ENCODE measurements at regions not wholly inside any gene's neighbourhood (a gene's known extent, or its start where the extent isn't known, plus 50 kb on each side); places are given as distances from the start of the nearest gene placed in this dataset.

DNA sequence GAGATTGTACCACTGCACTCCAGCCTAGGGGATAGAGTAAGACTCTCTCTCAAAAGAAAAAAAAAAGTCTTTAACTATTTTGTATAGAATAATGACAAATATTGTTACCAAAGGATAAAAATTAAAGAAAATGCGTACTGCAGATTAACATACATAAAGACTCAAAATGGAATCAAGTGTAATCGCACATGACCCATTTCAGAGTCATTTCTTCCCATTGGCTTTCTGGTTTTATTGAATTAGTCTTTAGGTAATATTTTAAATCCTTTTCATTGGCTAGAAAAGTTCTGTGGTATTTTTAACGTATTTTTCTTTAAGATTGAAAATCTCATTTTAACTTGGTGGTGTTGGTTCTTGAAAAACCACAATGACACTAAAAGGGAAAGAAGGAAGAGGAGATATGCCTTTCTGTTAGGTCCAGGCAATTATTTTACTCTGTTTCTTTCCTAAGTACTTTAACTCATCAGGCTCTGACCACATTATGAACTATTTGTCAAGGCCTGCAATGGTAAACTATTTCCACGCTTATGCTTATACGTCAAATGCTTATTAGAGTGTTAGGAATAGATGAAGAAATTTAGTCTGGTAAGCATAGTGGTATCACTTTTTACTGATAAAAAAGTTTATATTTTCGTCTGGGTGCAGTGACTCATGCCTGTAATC is 52.3 kb downstream of the PLEKHG1 start:
- no peak for ATAC-seq (ENCODE audit: low FRiP score)
- Histone ChIP-seq H3K9me3 (ENCODE audit: control insufficient read depth, low read length) (no peaks in the 10 kb centered on the region), H3K36me3 (ENCODE audit: control insufficient read depth in 1 of 2, insufficient read depth in 2 of 2, low read length in 1 of 2) (no peaks in the 10 kb centered on the region), H3K27me3 (ENCODE audit: control insufficient read depth in 1 of 2, insufficient read depth in 2 of 2, low read length in 1 of 2) (no peaks in the 10 kb centered on the region), H3K27ac (ENCODE audit: low read depth in 1 of 2, low read length in 2 of 2) (no peak overlapping the region), H3K4me1 (ENCODE audit: control insufficient read depth in 1 of 2, insufficient read depth in 2 of 2, low read length in 2 of 2) (no peaks in the 10 kb centered on the region), H3K4me3 (ENCODE audit: low read length in 2 of 2) (no peak overlapping the region)
- intact Hi-C loops (cut with DNase I), result no loop called here
- DNase-seq, result no peak
- WGBS, 2 donors, result 86 to 87% methylated on average over 6 of the region's 6 CpGs

GRCh38 chr6:150652848-150653613 is 53.3 kb downstream of the PLEKHG1 start:
- H3K9me3 ChIP-seq (ENCODE audit: control insufficient read depth, low read length), result no peaks in the 10 kb centered on the region
- no peaks in the 10 kb centered on the region for H3K36me3 ChIP-seq (ENCODE audit: control insufficient read depth in 1 of 2, insufficient read depth in 2 of 2, low read length in 1 of 2)
- DNase-seq (no peak), ATAC-seq (ENCODE audit: low FRiP score) (no peak)
- H3K27me3 ChIP-seq (ENCODE audit: control insufficient read depth in 1 of 2, insufficient read depth in 2 of 2, low read length in 1 of 2), result no peaks in the 10 kb centered on the region
- H3K27ac ChIP-seq (ENCODE audit: low read depth in 1 of 2, low read length in 2 of 2), result no peak overlapping the region
- no peak overlapping the region for H3K4me3 ChIP-seq (ENCODE audit: low read length in 2 of 2)
- intact Hi-C loops (cut with DNase I), result no loop called here
- H3K4me1 ChIP-seq (ENCODE audit: control insufficient read depth in 1 of 2, insufficient read depth in 2 of 2, low read length in 2 of 2), result no peaks in the 10 kb centered on the region
- WGBS, 2 donors, result 92 to 93% methylated on average over 7 of the region's 7 CpGs

- H3K4me1 ChIP-seq (ENCODE audit: control insufficient read depth in 1 of 2, insufficient read depth in 2 of 2, low read length in 2 of 2), result no peaks in the 10 kb centered on the region
- no peaks in the 10 kb centered on the region for H3K27me3 ChIP-seq (ENCODE audit: control insufficient read depth in 1 of 2, insufficient read depth in 2 of 2, low read length in 1 of 2)
- no peak overlapping the region for H3K27ac ChIP-seq (ENCODE audit: low read depth in 1 of 2, low read length in 2 of 2)
- DNase-seq (no peak), ATAC-seq (ENCODE audit: low FRiP score) (no peak)
- H3K36me3 ChIP-seq (ENCODE audit: control insufficient read depth in 1 of 2, insufficient read depth in 2 of 2, low read length in 1 of 2), result no peaks in the 10 kb centered on the region
- intact Hi-C loops (cut with DNase I), result no loop called here
- no peak overlapping the region for H3K4me3 ChIP-seq (ENCODE audit: low read length in 2 of 2)
- 94 to 96% methylated on average over 3 of the region's 3 CpGs for WGBS, 2 donors
- no peaks in the 10 kb centered on the region for H3K9me3 ChIP-seq (ENCODE audit: control insufficient read depth, low read length)
These were observed 54.9 kb downstream of the PLEKHG1 start for GRCh38 chr6:150654608-150655007.

DNA sequence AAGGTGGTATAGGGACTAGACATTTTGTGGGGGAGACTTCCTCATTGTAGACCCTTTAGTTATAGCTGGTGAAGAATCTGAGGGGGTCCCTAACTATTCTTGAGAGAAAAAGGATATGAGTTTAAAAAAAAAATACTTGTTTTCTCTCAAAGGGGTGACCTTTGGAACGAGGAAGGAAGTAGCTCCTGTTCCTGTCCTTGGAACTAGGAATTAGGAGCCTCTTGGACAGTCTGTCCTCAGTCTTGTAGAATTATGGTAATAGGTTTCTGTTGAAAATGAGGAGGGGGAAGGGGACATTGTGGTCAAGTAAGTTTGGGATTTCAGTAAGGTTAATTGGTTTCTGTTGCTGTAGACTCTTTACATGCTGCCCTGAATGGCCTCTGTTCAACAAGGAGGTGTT is 56.5 kb downstream of the PLEKHG1 start:
- H3K9me3 ChIP-seq (ENCODE audit: control insufficient read depth, low read length), result no peaks in the 10 kb centered on the region
- H3K27me3 ChIP-seq (ENCODE audit: control insufficient read depth in 1 of 2, insufficient read depth in 2 of 2, low read length in 1 of 2), result no peaks in the 10 kb centered on the region
- H3K4me1 ChIP-seq (ENCODE audit: control insufficient read depth in 1 of 2, insufficient read depth in 2 of 2, low read length in 2 of 2), result no peaks in the 10 kb centered on the region
- DNase-seq (no peak), ATAC-seq (ENCODE audit: low FRiP score) (no peak)
- no peak overlapping the region for H3K4me3 ChIP-seq (ENCODE audit: low read length in 2 of 2)
- intact Hi-C loops (cut with DNase I), result no loop called here
- H3K36me3 ChIP-seq (ENCODE audit: control insufficient read depth in 1 of 2, insufficient read depth in 2 of 2, low read length in 1 of 2), result no peaks in the 10 kb centered on the region
- H3K27ac ChIP-seq (ENCODE audit: low read depth in 1 of 2, low read length in 2 of 2), result no peak overlapping the region
- 88 to 94% methylated on average over 1 of the region's 1 CpG for WGBS, 2 donors

DNA sequence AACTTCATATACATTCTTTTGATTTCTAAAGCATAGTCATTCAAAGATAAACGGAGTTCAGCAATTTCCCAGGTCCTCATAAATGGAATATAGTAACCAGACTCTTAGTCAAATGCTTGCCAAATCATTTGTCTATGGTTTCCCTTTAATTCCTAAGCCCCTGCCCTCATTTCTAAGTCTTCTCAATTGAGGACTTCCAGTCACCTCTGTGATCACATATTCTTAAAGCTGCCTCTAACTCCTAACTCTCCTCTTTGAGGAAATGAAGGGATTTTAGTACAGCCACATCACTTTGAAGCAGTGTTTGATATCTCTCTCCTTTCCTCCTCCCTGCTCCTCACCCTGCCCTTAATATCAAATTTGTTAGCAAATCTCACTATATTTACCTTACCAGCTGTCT is 58.7 kb downstream of the PLEKHG1 start:
- Histone ChIP-seq H3K4me1 (ENCODE audit: control insufficient read depth in 1 of 2, insufficient read depth in 2 of 2, low read length in 2 of 2) (no peaks in the 10 kb centered on the region), H3K36me3 (ENCODE audit: control insufficient read depth in 1 of 2, insufficient read depth in 2 of 2, low read length in 1 of 2) (no peaks in the 10 kb centered on the region), H3K4me3 (ENCODE audit: low read length in 2 of 2) (no peak overlapping the region), H3K27ac (ENCODE audit: low read depth in 1 of 2, low read length in 2 of 2) (no peak overlapping the region), H3K27me3 (ENCODE audit: control insufficient read depth in 1 of 2, insufficient read depth in 2 of 2, low read length in 1 of 2) (no peaks in the 10 kb centered on the region), H3K9me3 (ENCODE audit: control insufficient read depth, low read length) (no peaks in the 10 kb centered on the region)
- intact Hi-C loops (cut with DNase I), result no loop called here
- ATAC-seq (ENCODE audit: low FRiP score) (no peak), DNase-seq (no peak)
- WGBS, 2 donors, result 81 to 92% methylated on average over 1 of the region's 1 CpG

DNA sequence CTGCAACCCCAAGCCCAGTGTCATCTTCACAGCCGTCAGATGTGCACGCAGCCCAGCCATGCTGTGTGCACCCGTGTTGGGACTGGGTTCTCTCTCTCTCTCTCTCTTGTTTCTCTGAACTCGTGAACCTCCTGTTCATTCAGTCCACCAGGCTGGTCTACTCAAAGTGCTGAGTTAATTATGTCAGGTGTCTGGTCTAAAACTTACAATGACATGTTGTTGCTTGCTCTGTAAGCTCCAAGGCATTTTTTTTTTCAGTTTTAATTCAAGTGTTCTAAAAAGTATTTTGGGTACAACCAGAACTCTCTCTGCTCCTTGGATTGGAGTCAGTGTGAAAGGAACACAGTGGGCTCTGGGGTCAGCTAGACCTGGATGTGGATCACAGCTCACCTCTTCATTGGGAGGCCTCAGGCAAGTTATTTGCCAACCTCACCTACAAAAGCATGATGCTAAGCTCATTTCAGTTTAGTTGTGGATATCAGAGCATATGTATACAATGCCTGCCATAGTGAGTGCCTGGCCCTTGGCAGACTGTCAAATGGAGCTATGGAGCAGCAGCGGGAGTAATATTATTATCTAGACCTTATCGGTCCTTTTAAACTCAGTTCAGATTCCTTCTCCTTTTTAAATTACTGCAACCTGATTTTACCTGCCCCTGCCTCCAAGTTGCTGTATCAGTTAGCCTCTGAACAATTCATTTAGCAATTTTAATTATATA is 59.5 kb downstream of the PLEKHG1 start:
- Histone ChIP-seq H3K4me3 (ENCODE audit: low read length in 2 of 2) (no peak overlapping the region), H3K36me3 (ENCODE audit: control insufficient read depth in 1 of 2, insufficient read depth in 2 of 2, low read length in 1 of 2) (no peaks in the 10 kb centered on the region), H3K27ac (ENCODE audit: low read depth in 1 of 2, low read length in 2 of 2) (no peak overlapping the region), H3K9me3 (ENCODE audit: control insufficient read depth, low read length) (no peaks in the 10 kb centered on the region), H3K27me3 (ENCODE audit: control insufficient read depth in 1 of 2, insufficient read depth in 2 of 2, low read length in 1 of 2) (no peaks in the 10 kb centered on the region), H3K4me1 (ENCODE audit: control insufficient read depth in 1 of 2, insufficient read depth in 2 of 2, low read length in 2 of 2) (no peaks in the 10 kb centered on the region)
- ATAC-seq (ENCODE audit: low FRiP score) (no peak), DNase-seq (no peak)
- intact Hi-C loops (cut with DNase I), result no loop called here
- 64 to 67% methylated on average over 6 of the region's 6 CpGs for WGBS, 2 donors

- intact Hi-C loops (cut with DNase I), result no loop called here
- Histone ChIP-seq H3K4me1 (ENCODE audit: control insufficient read depth in 1 of 2, insufficient read depth in 2 of 2, low read length in 2 of 2) (no peaks in the 10 kb centered on the region), H3K36me3 (ENCODE audit: control insufficient read depth in 1 of 2, insufficient read depth in 2 of 2, low read length in 1 of 2) (no peaks in the 10 kb centered on the region), H3K27ac (ENCODE audit: low read depth in 1 of 2, low read length in 2 of 2) (no peak overlapping the region), H3K9me3 (ENCODE audit: control insufficient read depth, low read length) (no peaks in the 10 kb centered on the region), H3K4me3 (ENCODE audit: low read length in 2 of 2) (no peak overlapping the region), H3K27me3 (ENCODE audit: control insufficient read depth in 1 of 2, insufficient read depth in 2 of 2, low read length in 1 of 2) (no peaks in the 10 kb centered on the region)
- no peak for ATAC-seq (ENCODE audit: low FRiP score)
- DNase-seq, result no peak
- WGBS, 2 donors, result 94 to 95% methylated on average over 4 of the region's 4 CpGs
These were observed 61.7 kb downstream of the PLEKHG1 start for GRCh38 chr6:150661216-150662007.

DNA sequence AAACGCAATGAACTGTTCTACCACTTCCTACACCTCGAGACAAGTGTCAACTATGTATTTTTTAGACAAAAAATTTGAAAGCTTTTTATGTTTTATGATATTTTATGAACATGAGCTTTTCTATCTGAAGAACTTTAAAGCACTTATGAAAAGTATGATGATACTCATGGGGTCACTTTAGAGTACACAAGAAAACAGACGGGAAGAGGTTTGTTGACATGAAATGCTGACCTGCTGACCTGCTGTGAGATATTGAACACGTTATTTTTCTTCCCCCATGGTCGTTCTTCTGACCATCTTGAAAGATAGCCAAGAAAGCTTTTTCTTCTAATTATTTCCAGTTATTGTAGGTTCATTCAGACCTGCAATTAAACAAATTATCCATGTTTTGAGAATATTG is 63.1 kb downstream of the PLEKHG1 start:
- ATAC-seq (ENCODE audit: low FRiP score) (no peak), DNase-seq (no peak)
- Histone ChIP-seq H3K27ac (ENCODE audit: low read depth in 1 of 2, low read length in 2 of 2) (no peak overlapping the region), H3K36me3 (ENCODE audit: control insufficient read depth in 1 of 2, insufficient read depth in 2 of 2, low read length in 1 of 2) (no peaks in the 10 kb centered on the region), H3K4me3 (ENCODE audit: low read length in 2 of 2) (no peak overlapping the region), H3K4me1 (ENCODE audit: control insufficient read depth in 1 of 2, insufficient read depth in 2 of 2, low read length in 2 of 2) (no peaks in the 10 kb centered on the region), H3K27me3 (ENCODE audit: control insufficient read depth in 1 of 2, insufficient read depth in 2 of 2, low read length in 1 of 2) (no peaks in the 10 kb centered on the region), H3K9me3 (ENCODE audit: control insufficient read depth, low read length) (no peaks in the 10 kb centered on the region)
- 78 to 84% methylated on average over 5 of the region's 5 CpGs for WGBS, 2 donors
- intact Hi-C loops (cut with DNase I), result no loop called here

Data from aorta (tissue), 5 donors.